OCI-LY7 (cell line): ENCODE measurements at regions not wholly inside any gene's neighbourhood (a gene's known extent, or its start where the extent isn't known, plus 50 kb on each side); places are given as distances from the start of the nearest gene placed in this dataset.

ENCODE experiments used
- BruUV-seq: library from RNA; stranded (reverse); fragments of 400-500 nt; replicated peaks from 2 replicates; lab custom pipeline; 2021; lab: Mats Ljungman, UMichigan
- CTCF ChIA-PET: fragments of 300-600 bp; sonication (Branson Sonifier 250); formaldehyde crosslinking; loops from one replicate; lab custom pipeline; 2022; ENCODE audit warnings: antibody characterized with exemption; ENCODE audit not compliant: unreplicated experiment; lab: Charles Lee
- POLR2A ChIA-PET: fragments of 300-600 bp; sonication (Branson Sonifier 250); formaldehyde crosslinking; loops from one replicate; lab custom pipeline; 2022; ENCODE audit warnings: antibody characterized with exemption; lab: Charles Lee
- DNase-seq: peaks from one replicate; pipeline ENCODE4 v3.0.0-alpha.2; 2015; ENCODE audit warnings: low spot score
- H2AFZ ChIP-seq: fragments of 200-600 bp; sonication (generic), shearing (Covaris generic); 2 replicates; pipeline ENCODE4 v1.6.1; 2014; ENCODE audit warnings: mild to moderate bottlenecking, antibody characterized with exemption, low read length, moderate library complexity
- H3K27ac ChIP-seq: fragments of 200-600 bp; sonication (generic); 2 replicates; pipeline ENCODE4 v1.5.1; 2014; ENCODE audit warnings: mixed run types, low read depth, mild to moderate bottlenecking, moderate library complexity, low read length, inconsistent platforms; ENCODE audit not compliant: poor library complexity, severe bottlenecking
- H3K36me3 ChIP-seq: fragments of 200-600 bp; sonication (generic); 2 replicates; pipeline ENCODE4 v1.6.1; 2014; ENCODE audit warnings: mild to moderate bottlenecking, antibody characterized with exemption, low read length, moderate library complexity, mixed read lengths; ENCODE audit not compliant: insufficient read depth
- H3K4me1 ChIP-seq: fragments of 200-600 bp; sonication (generic); 2 replicates; pipeline ENCODE4 v1.5.1; 2014; ENCODE audit warnings: mild to moderate bottlenecking, low read length; ENCODE audit not compliant: insufficient read depth, poor library complexity, severe bottlenecking
- H3K4me2 ChIP-seq: fragments of 200-600 bp; sonication (generic); 2 replicates; pipeline ENCODE4 v1.6.1; 2014; ENCODE audit warnings: mild to moderate bottlenecking, low read length
- H3K4me3 ChIP-seq: fragments of 200-600 bp; sonication (generic); 2 replicates; pipeline ENCODE4 v1.5.1; 2014; ENCODE audit warnings: mild to moderate bottlenecking, low read depth, low read length; ENCODE audit not compliant: poor library complexity, severe bottlenecking
- H3K79me2 ChIP-seq: fragments of 200-600 bp; sonication (generic); 2 replicates; pipeline ENCODE4 v1.6.1; 2016; ENCODE audit warnings: low read depth, mild to moderate bottlenecking, low read length, moderate library complexity, mixed read lengths; ENCODE audit not compliant: insufficient read depth
- H3K9me2 ChIP-seq: fragments of 200-600 bp; sonication (generic); 2 replicates; pipeline ENCODE4 v1.6.1; 2016; ENCODE audit warnings: mild to moderate bottlenecking, low read length, mixed read lengths; ENCODE audit not compliant: insufficient read depth
- H3K9me3 ChIP-seq: fragments of 200-600 bp; sonication (generic); 2 replicates; pipeline ENCODE4 v1.6.1; 2014; ENCODE audit warnings: mild to moderate bottlenecking, mixed run types, low read length, mixed read lengths
- H4K20me1 ChIP-seq: fragments of 200-600 bp; sonication (generic); 2 replicates; pipeline ENCODE4 v1.6.1; 2014; ENCODE audit warnings: mild to moderate bottlenecking, antibody characterized with exemption, low read length, moderate library complexity, mixed read lengths; ENCODE audit not compliant: insufficient read depth
- EZH2phosphoT487 ChIP-seq: fragments of 200-600 bp; sonication (generic); IDR thresholded peaks from 2 replicates; pipeline ENCODE4 v1.6.1; 2018; ENCODE audit warnings: low read depth, borderline replicate concordance, mild to moderate bottlenecking, mixed run types, antibody characterized with exemption, low read length, moderate library complexity, mixed read lengths
- intact Hi-C: fragments of 100-400 bp; cut with micrococcal nuclease; formaldehyde crosslinking; loops from one replicate; pipeline ENCODE4 v1.10.0; 2022; ENCODE audit not compliant: unreplicated experiment
- TF ChIP-seq, protein P1 (sequence below): fragments of 200-600 bp; sonication (generic); conservative IDR thresholded peaks from 2 replicates; pipeline ENCODE4 v1.5.1; 2014; ENCODE audit warnings: mild to moderate bottlenecking, antibody characterized with exemption, low read length, moderate library complexity, mixed read lengths

DNA sequence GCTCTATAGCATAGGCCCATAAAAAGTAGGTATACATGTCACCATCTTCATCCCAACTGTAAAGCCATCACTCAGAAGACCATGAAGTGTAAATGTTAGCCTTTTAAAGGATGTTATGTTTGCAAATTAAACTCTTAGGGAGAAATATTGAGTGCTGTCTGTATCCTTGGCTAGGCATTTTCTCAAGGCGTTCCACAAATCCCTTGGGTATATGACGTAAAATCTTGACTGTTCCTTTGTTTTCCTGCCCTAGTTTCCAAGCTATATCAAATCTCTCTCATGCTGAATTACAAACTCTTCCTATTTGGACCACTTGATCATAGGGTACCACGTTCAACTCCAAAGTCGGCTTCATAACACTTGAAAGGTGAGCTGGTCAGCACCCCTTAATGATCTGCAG is 486.2 kb downstream of the HDGFL1 start:
- intact Hi-C loops: no loop called here
- Histone ChIP-seq H3K4me1 (no peaks in the 10 kb centered on the region), H3K9me3 (no peaks in the 10 kb centered on the region), H3K9me2 (no peaks in the 10 kb centered on the region), H3K79me2 (no peaks in the 10 kb centered on the region), H3K36me3 (no peaks in the 10 kb centered on the region), H3K4me3 (no peak overlapping the region), H2AFZ (no peak overlapping the region), H3K4me2 (no peak overlapping the region), H4K20me1 (no peaks in the 10 kb centered on the region), H3K27ac (no peak overlapping the region)
- ChIA-PET POLR2A (no interaction called here), CTCF (no interaction called here)
- no TSS peak for BruUV-seq
- no peak for DNase-seq
- TF ChIP-seq EZH2phosphoT487: no peak
- TF ChIP-seq, protein P1, sequence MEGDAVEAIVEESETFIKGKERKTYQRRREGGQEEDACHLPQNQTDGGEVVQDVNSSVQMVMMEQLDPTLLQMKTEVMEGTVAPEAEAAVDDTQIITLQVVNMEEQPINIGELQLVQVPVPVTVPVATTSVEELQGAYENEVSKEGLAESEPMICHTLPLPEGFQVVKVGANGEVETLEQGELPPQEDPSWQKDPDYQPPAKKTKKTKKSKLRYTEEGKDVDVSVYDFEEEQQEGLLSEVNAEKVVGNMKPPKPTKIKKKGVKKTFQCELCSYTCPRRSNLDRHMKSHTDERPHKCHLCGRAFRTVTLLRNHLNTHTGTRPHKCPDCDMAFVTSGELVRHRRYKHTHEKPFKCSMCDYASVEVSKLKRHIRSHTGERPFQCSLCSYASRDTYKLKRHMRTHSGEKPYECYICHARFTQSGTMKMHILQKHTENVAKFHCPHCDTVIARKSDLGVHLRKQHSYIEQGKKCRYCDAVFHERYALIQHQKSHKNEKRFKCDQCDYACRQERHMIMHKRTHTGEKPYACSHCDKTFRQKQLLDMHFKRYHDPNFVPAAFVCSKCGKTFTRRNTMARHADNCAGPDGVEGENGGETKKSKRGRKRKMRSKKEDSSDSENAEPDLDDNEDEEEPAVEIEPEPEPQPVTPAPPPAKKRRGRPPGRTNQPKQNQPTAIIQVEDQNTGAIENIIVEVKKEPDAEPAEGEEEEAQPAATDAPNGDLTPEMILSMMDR: no peak

DNA sequence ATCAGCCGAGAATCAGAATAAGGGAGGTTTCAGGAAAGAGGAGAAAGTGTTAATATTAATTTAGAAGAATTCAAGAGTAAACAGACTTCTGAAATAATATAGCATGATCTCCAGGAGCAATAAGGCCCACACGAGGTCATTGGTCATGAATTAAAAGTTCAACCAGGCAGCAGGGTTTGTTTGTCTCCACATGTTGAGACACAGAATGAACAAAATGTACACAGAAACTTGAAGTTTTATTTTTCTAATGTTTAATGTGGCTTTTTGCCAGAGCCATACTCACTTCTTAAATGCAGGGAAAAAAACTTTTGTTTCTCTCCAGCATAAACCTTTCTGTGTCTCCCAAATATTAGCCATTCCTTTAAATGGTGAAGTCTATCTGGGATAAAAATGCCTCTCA is 504.5 kb downstream of the HDGFL1 start:
- BruUV-seq: no TSS peak
- no peaks in the 10 kb centered on the region for H3K4me1 ChIP-seq

DNA sequence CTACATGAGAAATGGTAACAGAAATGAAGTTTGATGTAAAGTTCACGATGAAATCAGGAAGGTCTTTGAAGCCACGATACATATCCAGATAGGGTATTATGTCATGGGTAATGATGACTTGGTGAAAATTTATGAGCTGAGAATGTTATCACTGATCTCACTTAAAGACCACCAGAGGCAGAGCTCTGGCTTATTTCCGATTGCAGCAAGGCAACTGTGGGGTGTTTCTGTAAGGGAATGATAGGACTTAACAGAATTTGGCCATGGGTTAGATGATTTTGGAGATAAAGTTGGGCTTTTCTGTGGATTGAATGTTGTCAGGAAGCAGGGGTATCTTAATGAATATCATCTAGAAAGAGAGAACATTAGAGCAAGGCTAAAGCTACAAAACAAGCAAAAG is 508.4 kb downstream of the HDGFL1 start:
- Histone ChIP-seq H3K36me3 (no peaks in the 10 kb centered on the region), H3K4me3 (no peak overlapping the region), H4K20me1 (no peaks in the 10 kb centered on the region), H2AFZ (no peak overlapping the region), H3K4me2 (no peak overlapping the region), H3K79me2 (no peaks in the 10 kb centered on the region), H3K27ac (no peak overlapping the region), H3K9me3 (no peaks in the 10 kb centered on the region), H3K9me2 (no peaks in the 10 kb centered on the region), H3K4me1 (no peaks in the 10 kb centered on the region)
- intact Hi-C loops: no loop called here
- TF ChIP-seq, protein P1: no peak
- TF ChIP-seq EZH2phosphoT487: no peak
- ChIA-PET POLR2A (no interaction called here), CTCF (no interaction called here)
- no TSS peak for BruUV-seq
- DNase-seq: no peak

More for the DNA sequence above, 504.5 kb downstream of the HDGFL1 start:
- ChIA-PET CTCF (no interaction called here), POLR2A (no interaction called here)
- Histone ChIP-seq H3K27ac (no peak overlapping the region), H3K36me3 (no peaks in the 10 kb centered on the region), H3K9me3 (no peaks in the 10 kb centered on the region), H3K4me2 (no peak overlapping the region), H3K9me2 (no peaks in the 10 kb centered on the region), H3K79me2 (no peaks in the 10 kb centered on the region), H2AFZ (no peak overlapping the region), H4K20me1 (no peaks in the 10 kb centered on the region), H3K4me3 (no peak overlapping the region)
- intact Hi-C loops: no loop called here
- DNase-seq: no peak
- TF ChIP-seq, protein P1: no peak
